Endothelial cell of umbilical vein (primary cell): ENCODE measurements at regions not wholly inside any gene's neighbourhood (a gene's known extent, or its start where the extent isn't known, plus 50 kb on each side); places are given as distances from the start of the nearest gene placed in this dataset.

Experiments
- BruUV-seq: library from RNA; stranded (reverse); fragments of 400-500 nt; replicated peaks from 2 replicates; lab custom pipeline; 2021; lab: Mats Ljungman, UMichigan
- CTCF ChIA-PET: fragments of 300-600, 350-600 bp; sonication (Branson Sonifier 250); formaldehyde crosslinking; loops from one replicate; lab custom pipeline; 2021; ENCODE audit warnings: antibody characterized with exemption, inconsistent platforms; lab: Charles Lee
- POLR2A ChIA-PET: fragments of 300-600, 350-600 bp; sonication (Branson Sonifier 250); formaldehyde crosslinking; loops from one replicate; lab custom pipeline; 2021; ENCODE audit warnings: antibody characterized with exemption, inconsistent platforms; lab: Charles Lee
- DNase-seq: peaks from one replicate; pipeline ENCODE4 v3.0.0-alpha.2; 2011; ENCODE audit warnings: low read depth, low spot score
- FAIRE-seq: peaks from 2 replicates; lab custom pipeline; 2011; peaks lifted over from hg19 to GRCh38; lab: Jason Lieb, UNC
- H2AFZ ChIP-seq: 2 replicates; pipeline ENCODE4 v1.6.0; 2012; ENCODE audit warnings: low read depth, low read length, control low read depth, inconsistent platforms
- H3K27ac ChIP-seq: 2 replicates; pipeline ENCODE4 v1.5.1; 2011; ENCODE audit warnings: low read depth, mild to moderate bottlenecking, control low read depth, low read length, moderate library complexity; ENCODE audit not compliant: insufficient read depth
- H3K27me3 ChIP-seq, 2 experiments: 2 replicates each; pipeline versions ENCODE4 v1.6.0 to v1.6.1; 2011; ENCODE audit warnings: low read length in 2 of 2, mixed read lengths in 1 of 2; ENCODE audit not compliant: control insufficient read depth in 2 of 2, insufficient read depth in 2 of 2
- H3K36me3 ChIP-seq, 2 experiments: 2 replicates in 1 of 2; 3 replicates in 1 of 2; pipeline ENCODE4 v1.5.1; 2011; ENCODE audit warnings: low read length in 2 of 2, mild to moderate bottlenecking in 1 of 2, moderate library complexity in 1 of 2; ENCODE audit not compliant: control insufficient read depth in 2 of 2, insufficient read depth in 2 of 2; ENCODE audit errors: extremely low read depth in 1 of 2
- H3K4me1 ChIP-seq: 3 replicates; pipeline ENCODE4 v1.5.1; 2011; ENCODE audit warnings: mild to moderate bottlenecking, low read length; ENCODE audit not compliant: control insufficient read depth, insufficient read depth; ENCODE audit errors: extremely low read depth
- H3K4me2 ChIP-seq: 2 replicates; pipeline ENCODE4 v1.6.1; 2011; ENCODE audit warnings: low read length, control low read depth, mixed read lengths; ENCODE audit not compliant: insufficient read depth
- H3K4me3 ChIP-seq, 3 experiments: fragments of 200-600 bp in 1 of 3; sonication (generic), shearing (Covaris generic) in 1 of 3; replicated peaks in 1 of 3; 2 replicates each; pipeline ENCODE4 v1.5.1; 2011 to 2016; ENCODE audit warnings: control low read depth in 3 of 3, low read length in 3 of 3, mild to moderate bottlenecking in 2 of 3, inconsistent platforms in 1 of 3, low read depth in 1 of 3, moderate library complexity in 1 of 3; ENCODE audit not compliant: insufficient read depth in 1 of 3
- H3K79me2 ChIP-seq: 2 replicates; pipeline ENCODE4 v1.6.0; 2012; ENCODE audit warnings: low read length, inconsistent platforms; ENCODE audit not compliant: control insufficient read depth, insufficient read depth
- H3K9ac ChIP-seq: replicated peaks from 2 replicates; pipeline ENCODE3; 2011; ENCODE audit warnings: low read length, control low read depth; ENCODE audit not compliant: insufficient read depth; ENCODE audit errors: extremely low read depth
- H3K9me1 ChIP-seq: replicated peaks from 3 replicates; pipeline ENCODE4 v1.6.0; 2011; ENCODE audit warnings: mild to moderate bottlenecking, low read length; ENCODE audit not compliant: control insufficient read depth, insufficient read depth; ENCODE audit errors: extremely low read depth
- H3K9me3 ChIP-seq: replicated peaks from 2 replicates; pipeline ENCODE4 v1.5.1; 2012; ENCODE audit warnings: low read length, inconsistent platforms; ENCODE audit not compliant: control insufficient read depth, insufficient read depth
- H4K20me1 ChIP-seq: replicated peaks from 2 replicates; pipeline ENCODE3; 2011; ENCODE audit warnings: mild to moderate bottlenecking, low read length; ENCODE audit not compliant: control insufficient read depth, insufficient read depth; ENCODE audit errors: extremely low read depth
- CTCF ChIP-seq, 2 donors: IDR thresholded peaks; 1 replicate in 1 of 2; 2 replicates in 1 of 2; pipeline ENCODE4 v1.5.1; 2011; ENCODE audit warnings: low read length in 2 of 2, mild to moderate bottlenecking in 2 of 2, moderate library complexity in 2 of 2, control low read depth in 1 of 2, inconsistent platforms in 1 of 2, low read depth in 1 of 2; ENCODE audit not compliant: insufficient read depth in 1 of 2; ENCODE audit errors: extremely low read depth in 1 of 2
- EZH2 ChIP-seq: IDR thresholded peaks from 2 replicates; pipeline ENCODE4 v1.6.1; 2012; ENCODE audit warnings: borderline replicate concordance, low read depth, mild to moderate bottlenecking, moderate library complexity, low read length, inconsistent platforms; ENCODE audit not compliant: severe bottlenecking
- FOS ChIP-seq: IDR thresholded peaks from 2 replicates; pipeline ENCODE4 v1.6.1; 2011; ENCODE audit warnings: mild to moderate bottlenecking, low read length, moderate library complexity, borderline replicate concordance; ENCODE audit not compliant: insufficient read depth
- GATA2 ChIP-seq: IDR thresholded peaks from 2 replicates; pipeline ENCODE4 v1.7.0; 2011; ENCODE audit warnings: low read depth, mild to moderate bottlenecking, moderate library complexity, mixed read lengths, low read length; ENCODE audit not compliant: insufficient read length, insufficient read depth
- JUN ChIP-seq: IDR thresholded peaks from 2 replicates; pipeline ENCODE4 v1.6.1; 2011; ENCODE audit warnings: borderline replicate concordance, low read depth; ENCODE audit not compliant: insufficient read length, insufficient read depth
- MYC ChIP-seq: IDR thresholded peaks from one replicate; pipeline ENCODE4 v1.6.1; 2011; ENCODE audit warnings: mild to moderate bottlenecking, low read depth, low read length
- POLR2A ChIP-seq: IDR thresholded peaks from 2 replicates; pipeline ENCODE4 v1.6.1; 2012; ENCODE audit warnings: low read depth, mild to moderate bottlenecking, control low read depth, low read length
- POLR2AphosphoS5 ChIP-seq: IDR thresholded peaks from 2 replicates; pipeline ENCODE4 v1.6.1; 2012; ENCODE audit warnings: low read depth, mild to moderate bottlenecking, control low read depth, low read length, moderate library complexity; ENCODE audit not compliant: insufficient read depth
- dilution Hi-C: fragments of 300-500 bp; cut with MboI; formaldehyde crosslinking; loops from one replicate; pipeline ENCODE4 v1.15.0; 2019; ENCODE audit warnings: low sequenced_read_pairs; ENCODE audit not compliant: extremely low pct_ligation_motif_present
- intact Hi-C: fragments of 100-400 bp; cut with micrococcal nuclease; formaldehyde crosslinking; loops from one replicate; pipeline ENCODE4 v1.10.0; 2022
- TF ChIP-seq, protein P1 (sequence below): IDR thresholded peaks from 2 replicates; pipeline ENCODE4 v1.6.1; 2011; ENCODE audit not compliant: insufficient read depth, insufficient read length

- FAIRE-seq = no peak
- H3K27me3 ChIP-seq = no peaks in the 10 kb centered on the region
- TF ChIP-seq POLR2A (no peak), POLR2AphosphoS5 (no peak), EZH2 (no peak), JUN (no peak), FOS (no peak), GATA2 (no peak), CTCF (IDR thresholded peaks at IDR 0.05; ENCODE audit: extremely low read depth in 1 of 2, insufficient read depth in 1 of 2, low read depth in 1 of 2, low read length in 2 of 2) (no peak), MYC (no peak)
- TF ChIP-seq, protein P1, sequence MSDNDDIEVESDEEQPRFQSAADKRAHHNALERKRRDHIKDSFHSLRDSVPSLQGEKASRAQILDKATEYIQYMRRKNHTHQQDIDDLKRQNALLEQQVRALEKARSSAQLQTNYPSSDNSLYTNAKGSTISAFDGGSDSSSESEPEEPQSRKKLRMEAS = no peak
- H3K4me3 ChIP-seq = no peak overlapping the region
- ChIA-PET POLR2A (no interaction called here), CTCF (no interaction called here)
- H3K9ac ChIP-seq = no peak overlapping the region
- dilution Hi-C loops (no loop called here), intact Hi-C loops (no loop called here)
- no peaks in the 10 kb centered on the region for H4K20me1 ChIP-seq
- BruUV-seq = no TSS peak
- no peak overlapping the region for H3K4me2 ChIP-seq
- no peaks in the 10 kb centered on the region for H3K9me1 ChIP-seq
- H2AFZ ChIP-seq = no peak overlapping the region
- no peaks in the 10 kb centered on the region for H3K4me1 ChIP-seq
- no peaks in the 10 kb centered on the region for H3K36me3 ChIP-seq
- DNase-seq = no peak
- H3K79me2 ChIP-seq = no peaks in the 10 kb centered on the region
- H3K9me3 ChIP-seq = peaks cover 6% of the 10 kb centered on the region
- H3K27ac ChIP-seq = no peak overlapping the region
Observed at GRCh38 chr3:118618247-118619040, 416.2 kb downstream of the IGSF11 start.
